DND-41 (cell line): ENCODE measurements at regions not wholly inside any gene's neighbourhood (a gene's known extent, or its start where the extent isn't known, plus 50 kb on each side); places are given as distances from the start of the nearest gene placed in this dataset.

ENCODE experiments used
- ATAC-seq: fragments of 200-7000 bp; cut with Tn5 transposase; 3 replicates; pipeline ENCODE4 v1.9.1; 2021; ENCODE audit warnings: low read depth; ENCODE audit not compliant: insufficient read depth
- DNase-seq: peaks from one replicate; pipeline ENCODE4 v3.0.0-alpha.2; 2020
- H2AFZ ChIP-seq: 2 replicates; pipeline ENCODE4 v1.6.0; 2012; ENCODE audit warnings: low read depth, low read length
- H3K27ac ChIP-seq: 2 replicates; pipeline ENCODE4 v1.5.1; 2012; ENCODE audit warnings: low read length, inconsistent platforms
- H3K27me3 ChIP-seq: fragments of 200-600 bp; sonication (generic); 2 replicates; pipeline ENCODE4 v1.6.0; 2012; ENCODE audit warnings: low read length, mild to moderate bottlenecking, inconsistent platforms; ENCODE audit not compliant: insufficient read depth, poor library complexity
- H3K36me3 ChIP-seq: 2 replicates; pipeline ENCODE4 v1.5.1; 2012; ENCODE audit warnings: low read length, inconsistent platforms; ENCODE audit not compliant: insufficient read depth
- H3K4me1 ChIP-seq: 2 replicates; pipeline ENCODE4 v1.5.1; 2012; ENCODE audit warnings: mild to moderate bottlenecking, low read length; ENCODE audit not compliant: insufficient read depth
- H3K4me2 ChIP-seq: 2 replicates; pipeline ENCODE4 v1.6.0; 2012; ENCODE audit warnings: mild to moderate bottlenecking, moderate library complexity, low read length, inconsistent platforms; ENCODE audit not compliant: insufficient read depth
- H3K4me3 ChIP-seq, 2 experiments: fragments of 200-600 bp in 1 of 2; shearing (Covaris generic) in 1 of 2; 2 replicates each; pipeline ENCODE4 v1.5.1; 2012 to 2016; ENCODE audit warnings: inconsistent platforms in 2 of 2, low read length in 2 of 2, mild to moderate bottlenecking in 2 of 2, low read depth in 1 of 2, moderate library complexity in 1 of 2
- H3K79me2 ChIP-seq: 2 replicates; pipeline ENCODE4 v1.6.0; 2012; ENCODE audit warnings: low read length, inconsistent platforms; ENCODE audit not compliant: insufficient read depth
- H3K9ac ChIP-seq: 2 replicates; pipeline ENCODE4 v1.6.0; 2012; ENCODE audit warnings: low read depth, mild to moderate bottlenecking, inconsistent platforms, low read length, moderate library complexity
- H3K9me3 ChIP-seq: 2 replicates; pipeline ENCODE4 v1.5.1; 2012; ENCODE audit warnings: low read length, moderate library complexity, mild to moderate bottlenecking, inconsistent platforms; ENCODE audit not compliant: insufficient read depth, severe bottlenecking
- H4K20me1 ChIP-seq: 2 replicates; pipeline ENCODE4 v1.6.0; 2012; ENCODE audit warnings: low read length; ENCODE audit not compliant: insufficient read depth
- EZH2 ChIP-seq: IDR thresholded peaks from 3 replicates; pipeline ENCODE4 v1.6.1; 2012; ENCODE audit warnings: borderline replicate concordance, low read depth, mild to moderate bottlenecking, moderate library complexity, low read length, inconsistent platforms; ENCODE audit not compliant: severe bottlenecking
- TF ChIP-seq, protein P1 (sequence below): IDR thresholded peaks from 2 replicates; pipeline ENCODE4 v1.5.1; 2012; ENCODE audit warnings: borderline replicate concordance, low read length, moderate library complexity, mild to moderate bottlenecking; ENCODE audit not compliant: poor library complexity, severe bottlenecking; ENCODE audit errors: extremely low read depth

DNA sequence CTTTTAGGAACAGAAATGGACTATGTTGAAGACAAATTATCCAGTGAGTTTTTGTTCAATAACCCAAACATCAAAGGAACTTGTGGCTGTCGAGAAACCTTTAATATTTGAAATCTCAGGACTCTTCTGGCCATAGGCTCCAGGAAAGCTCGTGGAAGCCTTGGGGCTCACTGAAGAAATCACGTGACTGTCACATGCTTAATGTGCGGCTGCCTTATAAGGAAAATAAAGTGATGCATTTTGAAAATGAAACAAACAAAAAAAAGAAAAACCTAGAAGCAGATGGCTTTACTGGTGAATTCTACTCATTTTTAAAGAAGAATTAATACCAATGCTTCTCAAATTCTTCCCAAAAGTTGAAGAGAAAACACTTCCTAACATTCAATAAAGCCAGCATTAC, 228.4 kb upstream of the RAB4A start:
- H3K79me2 ChIP-seq: no peaks in the 10 kb centered on the region
- H3K4me2 ChIP-seq: no peak overlapping the region
- H3K9me3 ChIP-seq: no peaks in the 10 kb centered on the region
- no peaks in the 10 kb centered on the region for H3K36me3 ChIP-seq
- H3K27ac ChIP-seq: no peak overlapping the region
- no peak overlapping the region for H2AFZ ChIP-seq
- DNase-seq (no peak), ATAC-seq (no peak)
- no peak overlapping the region for H3K9ac ChIP-seq
- no peaks in the 10 kb centered on the region for H4K20me1 ChIP-seq
- peaks cover 10% of the 10 kb centered on the region for H3K27me3 ChIP-seq
- no peak overlapping the region for H3K4me3 ChIP-seq
- TF ChIP-seq, protein P1, sequence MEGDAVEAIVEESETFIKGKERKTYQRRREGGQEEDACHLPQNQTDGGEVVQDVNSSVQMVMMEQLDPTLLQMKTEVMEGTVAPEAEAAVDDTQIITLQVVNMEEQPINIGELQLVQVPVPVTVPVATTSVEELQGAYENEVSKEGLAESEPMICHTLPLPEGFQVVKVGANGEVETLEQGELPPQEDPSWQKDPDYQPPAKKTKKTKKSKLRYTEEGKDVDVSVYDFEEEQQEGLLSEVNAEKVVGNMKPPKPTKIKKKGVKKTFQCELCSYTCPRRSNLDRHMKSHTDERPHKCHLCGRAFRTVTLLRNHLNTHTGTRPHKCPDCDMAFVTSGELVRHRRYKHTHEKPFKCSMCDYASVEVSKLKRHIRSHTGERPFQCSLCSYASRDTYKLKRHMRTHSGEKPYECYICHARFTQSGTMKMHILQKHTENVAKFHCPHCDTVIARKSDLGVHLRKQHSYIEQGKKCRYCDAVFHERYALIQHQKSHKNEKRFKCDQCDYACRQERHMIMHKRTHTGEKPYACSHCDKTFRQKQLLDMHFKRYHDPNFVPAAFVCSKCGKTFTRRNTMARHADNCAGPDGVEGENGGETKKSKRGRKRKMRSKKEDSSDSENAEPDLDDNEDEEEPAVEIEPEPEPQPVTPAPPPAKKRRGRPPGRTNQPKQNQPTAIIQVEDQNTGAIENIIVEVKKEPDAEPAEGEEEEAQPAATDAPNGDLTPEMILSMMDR: no peak
- no peak for TF ChIP-seq EZH2
- H3K4me1 ChIP-seq: no peaks in the 10 kb centered on the region

DNA sequence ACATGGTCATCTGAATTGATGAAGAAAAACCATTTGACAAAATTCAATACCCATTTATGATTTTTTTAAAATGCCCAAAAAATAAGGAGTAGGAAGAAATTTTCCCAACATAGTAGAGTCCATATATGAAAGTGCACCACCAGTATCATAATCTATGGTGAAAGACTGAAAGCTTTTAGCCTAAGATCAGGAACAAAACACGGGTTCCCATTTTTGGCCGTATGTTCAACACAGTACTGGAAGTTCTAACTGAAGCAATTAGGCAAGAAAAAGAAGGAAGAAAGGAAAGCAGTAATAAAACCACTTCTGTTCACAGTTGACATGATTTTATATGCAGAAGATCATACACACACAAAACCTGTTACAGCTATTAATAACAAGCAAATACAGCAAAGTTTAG, 227.8 kb upstream of the RAB4A start:
- H3K4me3 ChIP-seq: no peak overlapping the region
- ATAC-seq: no peak
- no peaks in the 10 kb centered on the region for H3K36me3 ChIP-seq
- peaks cover 7% of the 10 kb centered on the region for H3K27me3 ChIP-seq
- no peak for TF ChIP-seq EZH2
- TF ChIP-seq, protein P1: no peak
- H3K27ac ChIP-seq: no peak overlapping the region
- H3K79me2 ChIP-seq: no peaks in the 10 kb centered on the region
- H2AFZ ChIP-seq: no peak overlapping the region
- no peak overlapping the region for H3K9ac ChIP-seq
- H3K4me1 ChIP-seq: no peaks in the 10 kb centered on the region
- DNase-seq: no peak
- H4K20me1 ChIP-seq: no peaks in the 10 kb centered on the region
- no peaks in the 10 kb centered on the region for H3K9me3 ChIP-seq
- no peak overlapping the region for H3K4me2 ChIP-seq

DNA sequence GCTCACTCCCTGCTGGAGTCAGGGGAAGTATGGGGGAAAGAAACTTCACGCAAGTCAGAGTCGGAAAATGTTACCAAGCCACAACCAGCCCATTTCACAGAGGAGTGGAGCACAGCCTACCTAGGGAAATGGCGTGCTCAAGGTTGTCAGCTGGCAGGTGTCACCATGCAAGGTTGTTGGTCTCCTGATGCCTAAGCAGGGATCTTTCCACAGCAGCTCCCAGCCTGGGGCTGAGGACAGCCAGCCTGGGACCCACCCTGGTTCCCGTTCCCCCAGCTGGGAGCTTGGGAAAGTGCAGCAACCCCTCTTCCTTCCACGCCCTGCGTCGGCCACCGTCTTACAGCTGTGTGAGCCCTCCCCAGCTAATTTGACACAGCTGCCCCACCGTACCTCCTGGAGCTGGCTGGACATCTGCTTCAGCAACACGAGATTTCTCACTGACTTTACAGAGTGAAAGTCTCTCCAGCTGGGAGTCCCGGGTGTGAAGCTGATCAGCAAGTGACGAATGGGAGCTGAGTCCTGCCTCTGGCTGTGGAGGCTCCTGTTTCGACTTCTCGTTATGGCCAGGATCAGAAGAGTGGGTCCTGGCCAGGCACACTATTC, 224.6 kb upstream of the RAB4A start:
- Histone ChIP-seq H3K9me3 (no peaks in the 10 kb centered on the region), H3K4me2 (no peak overlapping the region), H3K36me3 (no peaks in the 10 kb centered on the region), H4K20me1 (no peaks in the 10 kb centered on the region), H3K4me1 (no peaks in the 10 kb centered on the region), H3K27me3 (peaks cover 9% of the 10 kb centered on the region), H2AFZ (no peak overlapping the region), H3K79me2 (no peaks in the 10 kb centered on the region), H3K9ac (no peak overlapping the region), H3K4me3 (no peak overlapping the region), H3K27ac (no peak overlapping the region)
- DNase-seq (no peak), ATAC-seq (no peak)
- TF ChIP-seq, protein P1: no peak
- no peak for TF ChIP-seq EZH2
